GM23248 (cell line): ENCODE measurements at regions not wholly inside any gene's neighbourhood (a gene's known extent, or its start where the extent isn't known, plus 50 kb on each side); places are given as distances from the start of the nearest gene placed in this dataset.

ENCODE experiments used
- EZH2 ChIP-seq: fragments of 200-600 bp; sonication (generic); IDR thresholded peaks from 2 replicates; pipeline ENCODE4 v1.6.1; 2018; ENCODE audit warnings: antibody characterized with exemption, mild to moderate bottlenecking; ENCODE audit not compliant: insufficient read depth, poor library complexity, severe bottlenecking
- EZH2phosphoT487 ChIP-seq: fragments of 200-600 bp; sonication (generic); IDR thresholded peaks from 2 replicates; pipeline ENCODE4 v1.6.1; 2018; ENCODE audit warnings: antibody characterized with exemption, moderate library complexity, mild to moderate bottlenecking, low read depth; ENCODE audit not compliant: insufficient read depth

DNA sequence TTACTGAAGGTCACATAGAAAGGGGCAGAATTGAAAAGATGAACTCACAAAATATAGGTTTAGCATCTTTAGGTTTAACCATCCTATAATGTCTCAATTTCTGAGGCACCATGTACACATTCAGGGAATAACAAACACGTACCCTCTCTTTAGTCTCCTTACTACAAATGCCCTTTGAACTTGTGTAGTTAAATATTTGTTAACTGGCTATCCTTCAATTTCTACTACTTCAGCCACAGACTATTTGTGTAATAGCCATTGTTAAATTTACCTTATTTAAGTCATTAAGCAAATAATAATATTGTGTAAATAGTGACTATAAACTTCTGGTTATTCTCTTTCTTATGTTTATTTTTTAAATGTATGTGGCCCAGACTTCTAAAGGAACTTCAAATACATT is 600.5 kb downstream of the KCNT2 start:
- TF ChIP-seq EZH2 (no peak), EZH2phosphoT487 (no peak)
